ENCODE measurements at regions not wholly inside any gene's neighbourhood (a gene's known extent, or its start where the extent isn't known, plus 50 kb on each side); places are given as distances from the start of the nearest gene placed in this dataset.
"Not testable (repeated sequence)": the region's sequence is repeated elsewhere in the genome, so short reads cannot be mapped to it uniquely, and the experiment has no call there.

- Histone ChIP-seq H3K79me2 (ENCODE audit: control insufficient read depth, insufficient read depth, low read length) (no peaks in the 10 kb centered on the region), H3K27me3 (ENCODE audit: control insufficient read depth in 2 of 2, insufficient read depth in 2 of 2, low read length in 2 of 2) (no peaks in the 10 kb centered on the region), H3K9me3 (replicated peaks; ENCODE audit: control insufficient read depth, insufficient read depth, low read length) (no peaks in the 10 kb centered on the region), H2AFZ (ENCODE audit: low read depth, low read length) (no peak overlapping the region), H4K20me1 (replicated peaks; ENCODE audit: control insufficient read depth, extremely low read depth, insufficient read depth, low read length) (no peaks in the 10 kb centered on the region), H3K27ac (ENCODE audit: insufficient read depth, low read depth, low read length) (no peak overlapping the region), H3K4me1 (ENCODE audit: control insufficient read depth, extremely low read depth, insufficient read depth, low read length) (no peaks in the 10 kb centered on the region), H3K9ac (replicated peaks; ENCODE audit: extremely low read depth, insufficient read depth, low read length) (no peak overlapping the region), H3K4me3 (replicated peaks in 1 of 3; ENCODE audit: insufficient read depth in 1 of 3, low read depth in 1 of 3, low read length in 3 of 3) (no peak overlapping the region), H3K36me3 (ENCODE audit: control insufficient read depth in 2 of 2, extremely low read depth in 1 of 2, insufficient read depth in 2 of 2, low read length in 2 of 2) (no peaks in the 10 kb centered on the region), H3K9me1 (replicated peaks; ENCODE audit: control insufficient read depth, extremely low read depth, insufficient read depth, low read length) (no peaks in the 10 kb centered on the region), H3K4me2 (ENCODE audit: insufficient read depth, low read length) (no peak overlapping the region)
- intact Hi-C loops (cut with micrococcal nuclease): no loop called here
- no peak for TF ChIP-seq GATA2 (IDR thresholded peaks at IDR 0.05; ENCODE audit: insufficient read depth, insufficient read length, low read depth, low read length)
- TF ChIP-seq MYC (IDR thresholded peaks at IDR 0.05; ENCODE audit: low read depth, low read length): no peak
- no peak for TF ChIP-seq POLR2AphosphoS5 (IDR thresholded peaks at IDR 0.05; ENCODE audit: insufficient read depth, low read depth, low read length)
- no peak for TF ChIP-seq POLR2A (IDR thresholded peaks at IDR 0.05; ENCODE audit: low read depth, low read length)
- no peak for TF ChIP-seq EZH2 (IDR thresholded peaks at IDR 0.05; ENCODE audit: borderline replicate concordance, low read depth, low read length, severe bottlenecking)
- TF ChIP-seq MAX (IDR thresholded peaks at IDR 0.05; ENCODE audit: insufficient read depth, insufficient read length): no peak
- TF ChIP-seq FOS (IDR thresholded peaks at IDR 0.05; ENCODE audit: borderline replicate concordance, insufficient read depth, low read length): no peak
- no peak for TF ChIP-seq CTCF (IDR thresholded peaks at IDR 0.05; ENCODE audit: extremely low read depth in 1 of 2, insufficient read depth in 1 of 2, low read depth in 1 of 2, low read length in 2 of 2)
- TF ChIP-seq JUN (IDR thresholded peaks at IDR 0.05; ENCODE audit: borderline replicate concordance, insufficient read depth, insufficient read length, low read depth): no peak
- dilution Hi-C loops (cut with MboI; ENCODE audit: extremely low pct_ligation_motif_present, low sequenced_read_pairs): no loop called here
- CTCF ChIA-PET: no interaction called here
- no peak for DNase-seq (ENCODE audit: low read depth, low spot score)
- BruUV-seq (replicated peaks): no TSS peak
- FAIRE-seq: no peak
- POLR2A ChIA-PET: no interaction called here
Measured at GRCh38 chr14:105636935-105637334, 110.6 kb downstream of the TMEM121 start.

GRCh38 chr14:105637345-105637744 is 111.0 kb downstream of the TMEM121 start:
- H3K27me3 ChIP-seq (ENCODE audit: control insufficient read depth in 2 of 2, insufficient read depth in 2 of 2, low read length in 2 of 2); intact Hi-C loops (cut with micrococcal nuclease); H3K9me1 ChIP-seq (replicated peaks; ENCODE audit: control insufficient read depth, extremely low read depth, insufficient read depth, low read length); BruUV-seq (replicated peaks); dilution Hi-C loops (cut with MboI; ENCODE audit: extremely low pct_ligation_motif_present, low sequenced_read_pairs); H3K4me1 ChIP-seq (ENCODE audit: control insufficient read depth, extremely low read depth, insufficient read depth, low read length); H4K20me1 ChIP-seq (replicated peaks; ENCODE audit: control insufficient read depth, extremely low read depth, insufficient read depth, low read length); H3K4me3 ChIP-seq (replicated peaks in 1 of 3; ENCODE audit: insufficient read depth in 1 of 3, low read depth in 1 of 3, low read length in 3 of 3); DNase-seq (ENCODE audit: low read depth, low spot score); H3K27ac ChIP-seq (ENCODE audit: insufficient read depth, low read depth, low read length); H3K36me3 ChIP-seq (ENCODE audit: control insufficient read depth in 2 of 2, extremely low read depth in 1 of 2, insufficient read depth in 2 of 2, low read length in 2 of 2); H3K79me2 ChIP-seq (ENCODE audit: control insufficient read depth, insufficient read depth, low read length); CTCF ChIA-PET; H3K4me2 ChIP-seq (ENCODE audit: insufficient read depth, low read length); H2AFZ ChIP-seq (ENCODE audit: low read depth, low read length); FAIRE-seq; H3K9ac ChIP-seq (replicated peaks; ENCODE audit: extremely low read depth, insufficient read depth, low read length); POLR2A ChIA-PET; H3K9me3 ChIP-seq (replicated peaks; ENCODE audit: control insufficient read depth, insufficient read depth, low read length): not testable (repeated sequence)

Measured in endothelial cell of umbilical vein (primary cell).